GM18861 (cell line): ENCODE measurements at regions not wholly inside any gene's neighbourhood (a gene's known extent, or its start where the extent isn't known, plus 50 kb on each side); places are given as distances from the start of the nearest gene placed in this dataset.

Source experiments
- ATAC-seq: cut with Tn5 transposase; IDR thresholded peaks from one replicate; pipeline ENCODE4 v1.9.1; 2021; ENCODE audit not compliant: unreplicated experiment

GRCh38 chr13:111472559-111473460 is 152.4 kb downstream of the TEX29 start:
- ATAC-seq = no peak

- no peak for ATAC-seq
Measured at GRCh38 chr13:111474136-111475002, 153.9 kb downstream of the TEX29 start.

DNA sequence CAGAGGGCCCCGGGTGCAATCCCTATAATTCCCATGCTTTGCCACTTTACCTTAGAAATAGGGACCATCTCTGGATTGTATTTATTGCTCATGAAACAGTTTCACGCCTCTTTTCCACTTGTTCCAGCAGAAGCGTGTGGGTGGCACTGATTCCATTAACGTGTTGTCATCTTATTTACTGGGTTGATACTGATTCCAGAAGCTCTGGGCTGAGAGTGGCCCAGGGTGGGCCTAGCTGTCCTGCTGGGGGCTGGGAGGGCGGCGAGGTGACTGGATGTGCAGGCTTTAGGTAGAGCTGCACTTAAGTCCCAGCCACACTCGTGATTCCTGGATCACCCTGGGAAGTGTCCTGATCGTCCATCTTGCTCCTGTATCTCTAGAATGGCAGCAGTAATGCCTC is 155.0 kb downstream of the TEX29 start:
- no peak for ATAC-seq

- ATAC-seq = no peak
Measured at GRCh38 chr13:111476197-111476596, 155.8 kb downstream of the TEX29 start.

- no peak for ATAC-seq
Measured at GRCh38 chr13:111479412-111479811, 159.0 kb downstream of the TEX29 start.

- ATAC-seq = no peak
Measured at GRCh38 chr13:111480503-111480902, 160.1 kb downstream of the TEX29 start.

DNA sequence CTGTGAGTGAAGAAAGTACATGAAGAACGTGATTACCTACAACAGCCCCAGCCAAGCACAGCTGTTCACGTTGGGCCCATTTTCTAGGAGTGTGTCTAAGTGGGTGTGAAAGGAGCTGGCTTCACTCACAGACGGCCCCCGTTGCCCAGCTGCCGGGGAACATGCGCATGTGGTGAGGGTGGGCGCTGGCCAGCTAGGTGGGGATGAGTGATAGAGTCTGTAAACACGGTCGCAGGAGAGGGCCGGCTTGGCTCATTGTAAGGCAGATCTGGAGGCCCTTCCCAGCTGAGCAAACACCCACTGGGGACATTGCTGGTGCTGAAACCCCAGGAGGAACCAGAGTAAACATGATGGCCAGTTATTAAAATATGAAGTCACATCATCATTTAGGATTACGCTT is 160.5 kb downstream of the TEX29 start:
- no peak for ATAC-seq

DNA sequence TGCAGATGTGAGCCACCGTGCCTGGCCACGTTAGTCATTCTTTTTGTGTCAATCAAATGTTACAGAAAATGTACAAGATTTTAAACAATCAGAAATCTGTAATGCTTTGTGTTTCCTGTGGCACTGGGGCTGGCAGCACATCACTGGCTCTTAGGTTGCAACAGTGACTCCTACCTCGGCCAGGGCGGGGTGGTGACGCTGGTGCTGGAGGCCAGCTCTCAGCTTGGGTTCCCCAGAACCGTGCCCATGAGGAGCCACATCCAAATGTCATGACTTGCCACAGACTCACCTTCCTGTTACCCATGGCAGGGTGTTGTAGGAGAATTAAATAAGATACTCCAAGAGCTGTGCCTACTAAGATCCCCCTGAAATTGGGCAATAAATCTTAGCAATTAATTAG is 161.7 kb downstream of the TEX29 start:
- no peak for ATAC-seq

GRCh38 chr13:111482806-111483620 is 162.6 kb downstream of the TEX29 start:
- ATAC-seq = no peak

DNA sequence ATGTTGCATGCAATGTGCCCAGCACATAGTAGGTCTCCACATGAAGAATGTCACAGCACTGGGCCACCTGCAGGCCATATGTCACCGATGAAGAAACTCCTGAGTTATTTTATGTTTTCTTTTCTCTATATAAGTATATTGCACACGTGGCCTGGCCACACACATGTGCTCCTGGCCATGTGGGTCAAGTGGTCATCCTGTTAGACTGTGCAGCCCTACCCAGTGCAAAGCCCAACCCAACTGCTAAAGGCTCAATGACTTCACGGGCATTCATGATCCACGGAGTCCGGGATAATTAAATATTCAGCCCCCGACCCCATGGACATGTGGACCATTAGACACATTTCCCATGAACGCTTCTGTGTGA is 163.2 kb downstream of the TEX29 start:
- no peak for ATAC-seq

DNA sequence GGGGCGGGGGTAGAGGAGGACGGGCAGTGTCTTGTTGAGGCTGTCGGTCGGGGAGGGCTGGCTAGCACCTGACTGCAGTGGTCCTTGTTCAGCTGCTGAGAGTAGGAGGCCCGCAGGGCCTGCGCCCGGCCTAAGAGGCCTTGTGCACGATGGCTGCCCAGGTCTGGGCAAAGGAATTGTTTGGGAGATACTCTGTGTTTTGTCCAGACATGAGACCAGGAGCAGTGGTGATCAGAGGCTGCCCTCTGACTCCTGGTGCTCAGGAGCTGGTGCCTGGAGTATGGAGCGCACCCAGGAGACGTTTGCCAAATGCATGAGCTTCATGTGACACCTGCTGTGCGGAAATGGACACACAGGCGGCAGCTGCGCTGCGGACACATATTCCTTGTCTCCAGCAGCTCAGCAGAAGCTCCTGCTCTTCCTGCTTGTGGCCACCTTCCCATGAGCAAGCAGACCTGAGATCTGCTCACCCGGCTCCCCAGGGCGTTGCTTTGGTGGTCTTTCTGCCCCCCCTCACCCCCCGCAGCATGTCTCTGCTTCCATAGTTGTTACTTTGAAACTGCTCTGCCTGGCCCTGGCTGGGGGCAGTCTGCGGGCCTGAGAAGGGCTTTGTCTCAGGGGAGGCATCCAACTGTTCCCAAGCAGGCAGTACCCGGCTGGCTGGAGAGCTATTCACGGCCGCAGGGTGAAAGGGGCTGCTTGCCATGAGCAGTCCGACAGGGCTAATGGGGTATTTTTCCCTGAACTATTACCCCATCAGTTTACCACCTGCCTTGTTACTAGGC is 163.9 kb downstream of the TEX29 start:
- no peak for ATAC-seq

GRCh38 chr13:111484959-111485358 is 164.5 kb downstream of the TEX29 start:
- ATAC-seq = no peak

DNA sequence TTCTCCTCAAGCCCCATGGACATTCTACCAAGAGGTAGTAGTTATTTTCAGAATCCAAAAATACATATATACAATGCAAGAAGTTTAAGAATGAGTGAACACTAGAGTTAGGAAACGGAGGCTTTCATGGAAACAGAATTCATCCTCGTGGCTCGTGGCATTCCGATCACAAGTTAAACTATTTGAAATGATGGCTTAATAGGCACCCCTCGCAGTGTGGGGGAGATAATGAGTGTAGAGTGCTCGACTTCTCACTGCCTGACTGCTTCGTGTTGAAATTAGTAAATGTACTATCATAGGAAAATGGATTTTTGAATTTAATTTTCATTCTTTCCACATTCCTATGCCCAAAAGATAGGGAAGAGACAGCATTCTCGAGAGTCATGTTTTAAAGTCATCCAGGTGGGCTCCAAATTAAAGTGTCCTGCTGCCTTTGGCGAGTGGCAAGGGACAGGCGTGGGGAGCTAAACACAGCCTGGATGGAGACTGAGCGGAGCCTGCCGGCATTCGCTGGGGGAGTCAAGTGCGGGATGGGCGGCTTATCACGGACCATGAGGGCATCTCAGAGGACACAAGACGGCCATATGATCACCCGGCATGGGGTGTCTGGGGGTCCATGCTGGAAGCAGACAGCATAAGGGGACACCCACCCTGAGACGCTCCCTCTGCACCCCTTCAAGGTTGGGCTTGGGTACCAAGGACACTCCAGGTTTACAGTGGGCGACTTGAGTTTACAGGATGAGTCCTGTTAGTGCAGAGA is 165.2 kb downstream of the TEX29 start:
- ATAC-seq = no peak

DNA sequence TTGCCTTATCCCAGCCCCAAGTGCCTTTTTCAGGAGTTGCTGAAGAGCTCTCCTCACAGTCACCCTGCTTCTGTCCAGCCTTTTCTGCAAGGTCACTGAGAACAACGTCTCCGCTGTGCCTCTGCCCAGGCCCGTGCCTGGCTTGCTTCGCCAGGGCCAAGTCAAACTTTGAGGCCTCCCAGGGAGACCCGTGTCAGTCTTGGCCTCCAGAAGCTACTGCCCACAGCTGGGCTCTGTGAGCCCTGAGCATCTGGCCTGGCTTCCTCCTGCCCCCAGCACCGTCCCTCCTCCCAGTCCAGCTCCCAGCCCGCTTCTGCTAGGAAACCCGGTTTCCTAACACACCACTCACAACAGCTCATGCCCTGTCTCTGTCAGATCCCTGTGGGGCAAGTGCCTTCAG is 165.9 kb downstream of the TEX29 start:
- ATAC-seq = no peak

- no peak for ATAC-seq
Measured at GRCh38 chr13:111486801-111487200, 166.4 kb downstream of the TEX29 start.

DNA sequence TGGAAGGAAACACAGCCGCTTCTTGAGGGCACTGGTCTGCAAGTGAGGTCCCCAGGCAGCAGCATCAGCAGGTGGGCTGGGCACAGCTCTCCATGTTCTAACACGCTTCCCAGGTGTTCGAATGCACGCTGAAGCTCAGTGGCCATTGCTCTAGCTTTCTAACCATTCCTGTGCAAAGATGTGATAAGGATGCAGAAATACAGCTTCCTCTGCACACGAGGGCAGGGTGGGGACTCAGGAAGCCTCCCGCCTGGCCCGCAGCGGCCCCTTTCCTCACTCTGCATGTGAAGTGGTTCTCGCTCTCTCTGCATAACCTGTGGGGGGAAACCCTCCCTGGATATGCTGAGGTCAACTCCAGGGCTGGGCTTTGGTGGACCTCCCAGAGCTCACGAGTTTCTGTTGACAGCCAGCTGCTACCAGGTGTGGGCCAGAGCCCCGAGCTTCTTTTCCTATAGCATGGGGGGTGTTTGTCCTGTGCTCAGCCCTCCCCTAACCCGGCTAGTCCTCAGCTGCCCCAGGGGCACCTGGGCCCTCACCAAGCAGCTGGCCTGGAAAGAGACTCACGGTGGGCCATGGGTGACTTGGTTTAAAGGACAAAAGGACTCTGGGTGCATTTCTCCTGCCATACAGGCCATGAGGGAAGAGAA is 168.2 kb downstream of the TEX29 start:
- ATAC-seq = no peak

- ATAC-seq = no peak
Measured at GRCh38 chr13:111489301-111489700, 168.9 kb downstream of the TEX29 start.

GRCh38 chr13:111490611-111491010 is 170.2 kb downstream of the TEX29 start:
- ATAC-seq = no peak

- no peak for ATAC-seq
Measured at GRCh38 chr13:111491021-111491420, 170.6 kb downstream of the TEX29 start.
